ENCODE measurements at regions not wholly inside any gene's neighbourhood (a gene's known extent, or its start where the extent isn't known, plus 50 kb on each side); places are given as distances from the start of the nearest gene placed in this dataset.
A peak's percentile ranks its signal among the peaks of the same experiment; 100 is the strongest.

DNA sequence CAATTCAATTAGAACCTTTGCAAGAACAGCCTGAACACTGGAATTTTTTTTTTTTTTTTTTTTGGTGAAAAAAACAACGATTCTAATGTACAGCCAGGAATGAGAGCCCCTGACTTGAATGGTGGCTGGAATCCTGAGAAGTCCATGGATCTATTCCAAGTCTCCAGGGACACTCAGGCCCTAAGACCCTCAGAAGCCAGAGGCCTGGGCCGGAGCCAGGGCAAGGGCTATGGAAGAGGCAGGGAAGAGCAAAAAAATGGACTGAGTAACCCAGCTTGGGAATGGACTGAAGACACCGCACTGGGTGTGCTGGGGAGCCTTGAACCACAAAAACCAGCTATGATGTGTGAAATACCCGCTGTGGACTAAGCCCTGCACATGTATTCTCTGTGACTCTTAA, 60.3 kb upstream of the LHX1 start:
- DNase-seq (ENCODE audit: low spot score), result no peak
- no peak overlapping the region for H2BK15ac ChIP-seq (ENCODE audit: low read length)
- H3K14ac ChIP-seq (ENCODE audit: low read length), result no peak overlapping the region
- H4K8ac ChIP-seq (ENCODE audit: low read depth, low read length), result no peak overlapping the region
- no peak overlapping the region for H3K27ac ChIP-seq (replicated peaks; ENCODE audit: low read length)
- H2BK120ac ChIP-seq (ENCODE audit: low read depth, low read length), result no peak overlapping the region
- H3K27me3 ChIP-seq (ENCODE audit: control insufficient read depth in 3 of 3, insufficient read depth in 3 of 3, low read depth in 1 of 3, low read length in 3 of 3), result peaks cover 0 to 8% (median 0%) of the 10 kb centered on the region in 3 experiments
- H3K79me1 ChIP-seq (ENCODE audit: low read depth, low read length), result no peaks in the 10 kb centered on the region
- no peak overlapping the region for H3K9ac ChIP-seq (ENCODE audit: low read depth, low read length, poor library complexity)
- H3K18ac ChIP-seq (ENCODE audit: low read length), result no peak overlapping the region
- H3K4me3 ChIP-seq (ENCODE audit: low read length in 2 of 2), result no peak overlapping the region
- H3K4me1 ChIP-seq (ENCODE audit: control insufficient read depth in 2 of 2, insufficient read depth in 1 of 2, low read depth in 1 of 2, low read length in 2 of 2), result peaks cover 0 to 5% of the 10 kb centered on the region in 2 donors
- no peak overlapping the region for H4K91ac ChIP-seq (ENCODE audit: low read depth, low read length, poor library complexity)
- no peak overlapping the region for H3K23ac ChIP-seq (ENCODE audit: low read depth, low read length, poor library complexity)
- peaks cover 2 to 3% of the 10 kb centered on the region in 2 donors for H3K9me3 ChIP-seq (replicated peaks in 1 of 2; ENCODE audit: control insufficient read depth in 2 of 2, insufficient read depth in 1 of 2, low read depth in 1 of 2, low read length in 2 of 2)
- H2BK5ac ChIP-seq (ENCODE audit: low read length), result no peak overlapping the region
- no peaks in the 10 kb centered on the region for H3K36me3 ChIP-seq (replicated peaks in 1 of 2; ENCODE audit: control insufficient read depth in 2 of 2, insufficient read depth in 2 of 2, low read length in 2 of 2)
- no peak overlapping the region for H3K4ac ChIP-seq (ENCODE audit: low read length)
- WGBS, 2 donors (ENCODE audit: extremely low coverage in 2 of 2, insufficient read length in 2 of 2, insufficient replicate concordance in 1 of 2), result no CpG with 5 or more reads among the region's 4 CpGs
- H2AK5ac ChIP-seq (ENCODE audit: low read depth, low read length), result no peak overlapping the region
- H2AFZ ChIP-seq (ENCODE audit: low read length), result no peak overlapping the region
- H3K4me2 ChIP-seq (ENCODE audit: insufficient read depth, low read length, poor library complexity, severe bottlenecking), result no peak overlapping the region
- H2BK12ac ChIP-seq (ENCODE audit: low read length), result no peak overlapping the region

GRCh38 chr17:36877771-36878170, 59.5 kb upstream of the LHX1 start:
- Histone ChIP-seq H4K91ac (ENCODE audit: low read depth, low read length, poor library complexity) (no peak overlapping the region), H4K8ac (ENCODE audit: low read depth, low read length) (no peak overlapping the region), H3K9me3 (replicated peaks in 1 of 2; ENCODE audit: control insufficient read depth in 2 of 2, insufficient read depth in 1 of 2, low read depth in 1 of 2, low read length in 2 of 2) (peaks cover 2 to 5% of the 10 kb centered on the region in 2 donors), H2BK5ac (ENCODE audit: low read length) (no peak overlapping the region), H2AFZ (ENCODE audit: low read length) (no peak overlapping the region), H3K4ac (ENCODE audit: low read length) (no peak overlapping the region), H3K18ac (ENCODE audit: low read length) (peak overlapping the region; percentile 25), H3K4me2 (ENCODE audit: insufficient read depth, low read length, poor library complexity, severe bottlenecking) (no peak overlapping the region), H3K36me3 (replicated peaks in 1 of 2; ENCODE audit: control insufficient read depth in 2 of 2, insufficient read depth in 2 of 2, low read length in 2 of 2) (no peaks in the 10 kb centered on the region), H2BK120ac (ENCODE audit: low read depth, low read length) (no peak overlapping the region), H3K4me3 (ENCODE audit: low read length in 2 of 2) (no peak overlapping the region), H2BK12ac (ENCODE audit: low read length) (no peak overlapping the region), H3K27ac (replicated peaks; ENCODE audit: low read length) (no peak overlapping the region), H3K9ac (ENCODE audit: low read depth, low read length, poor library complexity) (no peak overlapping the region), H3K4me1 (ENCODE audit: control insufficient read depth in 2 of 2, insufficient read depth in 1 of 2, low read depth in 1 of 2, low read length in 2 of 2) (peaks cover 0 to 5% of the 10 kb centered on the region in 2 donors), H3K79me1 (ENCODE audit: low read depth, low read length) (no peaks in the 10 kb centered on the region), H3K27me3 (ENCODE audit: control insufficient read depth in 3 of 3, insufficient read depth in 3 of 3, low read depth in 1 of 3, low read length in 3 of 3) (peaks cover 0 to 8% (median 0%) of the 10 kb centered on the region in 3 experiments), H2BK15ac (ENCODE audit: low read length) (no peak overlapping the region), H3K23ac (ENCODE audit: low read depth, low read length, poor library complexity) (no peak overlapping the region), H3K14ac (ENCODE audit: low read length) (no peak overlapping the region), H2AK5ac (ENCODE audit: low read depth, low read length) (no peak overlapping the region)
- WGBS, 2 donors (ENCODE audit: extremely low coverage in 2 of 2, insufficient read length in 2 of 2, insufficient replicate concordance in 1 of 2), result no CpG with 5 or more reads among the region's 4 CpGs
- DNase-seq (ENCODE audit: low spot score), result no peak

DNA sequence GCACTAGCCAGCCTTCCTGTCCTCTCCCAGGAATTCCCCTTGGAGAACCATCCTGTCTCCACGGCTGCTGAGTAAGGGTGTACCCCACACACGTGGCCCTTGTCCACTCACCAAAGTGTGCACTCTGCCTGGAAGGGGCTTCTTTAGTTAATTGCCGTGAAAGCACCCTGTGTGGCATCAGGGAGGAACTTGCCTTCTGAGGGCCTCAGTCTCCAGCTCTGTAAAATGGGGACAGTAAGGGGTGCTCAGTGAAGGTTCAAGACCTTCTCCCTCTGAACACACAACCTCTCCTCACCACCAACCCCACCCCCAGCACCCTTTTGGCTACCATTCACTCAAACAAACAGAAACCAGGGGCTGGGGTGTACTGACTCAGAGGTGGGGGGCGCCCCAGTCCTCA, 59.1 kb upstream of the LHX1 start:
- H2BK15ac ChIP-seq (ENCODE audit: low read length), result no peak overlapping the region
- H3K9ac ChIP-seq (ENCODE audit: low read depth, low read length, poor library complexity), result no peak overlapping the region
- no peak overlapping the region for H3K18ac ChIP-seq (ENCODE audit: low read length)
- no peak for DNase-seq (ENCODE audit: low spot score)
- no peak overlapping the region for H2BK5ac ChIP-seq (ENCODE audit: low read length)
- peaks cover 0 to 8% (median 0%) of the 10 kb centered on the region in 3 experiments for H3K27me3 ChIP-seq (ENCODE audit: control insufficient read depth in 3 of 3, insufficient read depth in 3 of 3, low read depth in 1 of 3, low read length in 3 of 3)
- no CpG with 5 or more reads among the region's 4 CpGs for WGBS, 2 donors (ENCODE audit: extremely low coverage in 2 of 2, insufficient read length in 2 of 2, insufficient replicate concordance in 1 of 2)
- peaks cover 0 to 5% of the 10 kb centered on the region in 2 donors for H3K4me1 ChIP-seq (ENCODE audit: control insufficient read depth in 2 of 2, insufficient read depth in 1 of 2, low read depth in 1 of 2, low read length in 2 of 2)
- H3K79me1 ChIP-seq (ENCODE audit: low read depth, low read length), result no peaks in the 10 kb centered on the region
- peaks cover 2 to 5% of the 10 kb centered on the region in 2 donors for H3K9me3 ChIP-seq (replicated peaks in 1 of 2; ENCODE audit: control insufficient read depth in 2 of 2, insufficient read depth in 1 of 2, low read depth in 1 of 2, low read length in 2 of 2)
- no peaks in the 10 kb centered on the region for H3K36me3 ChIP-seq (replicated peaks in 1 of 2; ENCODE audit: control insufficient read depth in 2 of 2, insufficient read depth in 2 of 2, low read length in 2 of 2)
- no peak overlapping the region for H3K4me3 ChIP-seq (ENCODE audit: low read length in 2 of 2)
- H3K14ac ChIP-seq (ENCODE audit: low read length), result no peak overlapping the region
- no peak overlapping the region for H4K8ac ChIP-seq (ENCODE audit: low read depth, low read length)
- H2AFZ ChIP-seq (ENCODE audit: low read length), result no peak overlapping the region
- no peak overlapping the region for H3K4ac ChIP-seq (ENCODE audit: low read length)
- H3K4me2 ChIP-seq (ENCODE audit: insufficient read depth, low read length, poor library complexity, severe bottlenecking), result no peak overlapping the region
- no peak overlapping the region for H2BK12ac ChIP-seq (ENCODE audit: low read length)
- no peak overlapping the region for H2BK120ac ChIP-seq (ENCODE audit: low read depth, low read length)
- H4K91ac ChIP-seq (ENCODE audit: low read depth, low read length, poor library complexity), result no peak overlapping the region
- H2AK5ac ChIP-seq (ENCODE audit: low read depth, low read length), result peak overlapping the region; percentile 20
- no peak overlapping the region for H3K27ac ChIP-seq (replicated peaks; ENCODE audit: low read length)
- no peak overlapping the region for H3K23ac ChIP-seq (ENCODE audit: low read depth, low read length, poor library complexity)

DNA sequence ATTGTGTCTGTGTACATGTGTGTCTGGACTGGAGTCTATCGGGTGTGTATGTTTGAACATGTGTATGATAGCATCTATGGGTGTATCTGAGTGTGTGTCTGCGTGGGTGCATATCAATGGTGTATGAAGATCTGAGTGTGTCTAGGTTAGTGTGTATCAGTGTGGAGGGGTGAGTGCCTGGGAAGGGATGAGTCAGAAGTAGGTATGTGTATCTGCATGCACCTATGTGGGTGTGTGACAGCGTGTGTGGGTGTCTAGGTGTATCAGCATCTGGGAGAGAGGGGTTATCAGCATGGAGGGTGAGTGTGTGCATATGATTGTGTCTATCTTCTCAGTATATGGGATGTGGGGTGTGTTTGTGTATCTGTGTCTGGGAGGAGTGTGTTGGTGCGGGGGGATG, 58.2 kb upstream of the LHX1 start:
- Histone ChIP-seq H2BK15ac (ENCODE audit: low read length) (no peak overlapping the region), H3K18ac (ENCODE audit: low read length) (no peak overlapping the region)

More for the DNA sequence above, 58.2 kb upstream of the LHX1 start:
- Histone ChIP-seq H3K9ac (ENCODE audit: low read depth, low read length, poor library complexity) (no peak overlapping the region), H2AK5ac (ENCODE audit: low read depth, low read length) (peak overlapping the region; percentile 30), H3K36me3 (replicated peaks in 1 of 2; ENCODE audit: control insufficient read depth in 2 of 2, insufficient read depth in 2 of 2, low read length in 2 of 2) (no peaks in the 10 kb centered on the region), H2BK5ac (ENCODE audit: low read length) (no peak overlapping the region), H3K4ac (ENCODE audit: low read length) (no peak overlapping the region), H3K14ac (ENCODE audit: low read length) (peak overlapping the region; percentile 22), H3K4me3 (ENCODE audit: low read length in 2 of 2) (no peak overlapping the region), H3K27ac (replicated peaks; ENCODE audit: low read length) (no peak overlapping the region), H3K9me3 (replicated peaks in 1 of 2; ENCODE audit: control insufficient read depth in 2 of 2, insufficient read depth in 1 of 2, low read depth in 1 of 2, low read length in 2 of 2) (peaks cover 2 to 5% of the 10 kb centered on the region in 2 donors), H2BK120ac (ENCODE audit: low read depth, low read length) (no peak overlapping the region), H4K91ac (ENCODE audit: low read depth, low read length, poor library complexity) (no peak overlapping the region), H3K4me1 (ENCODE audit: control insufficient read depth in 2 of 2, insufficient read depth in 1 of 2, low read depth in 1 of 2, low read length in 2 of 2) (peaks cover 0 to 5% of the 10 kb centered on the region in 2 donors), H3K79me1 (ENCODE audit: low read depth, low read length) (no peaks in the 10 kb centered on the region), H2BK12ac (ENCODE audit: low read length) (no peak overlapping the region), H3K23ac (ENCODE audit: low read depth, low read length, poor library complexity) (no peak overlapping the region), H3K4me2 (ENCODE audit: insufficient read depth, low read length, poor library complexity, severe bottlenecking) (no peak overlapping the region), H2AFZ (ENCODE audit: low read length) (no peak overlapping the region), H3K27me3 (ENCODE audit: control insufficient read depth in 3 of 3, insufficient read depth in 3 of 3, low read depth in 1 of 3, low read length in 3 of 3) (peaks cover 0 to 8% (median 0%) of the 10 kb centered on the region in 3 experiments), H4K8ac (ENCODE audit: low read depth, low read length) (peak overlapping the region; percentile 20)
- no CpG with 5 or more reads among the region's 4 CpGs for WGBS, 2 donors (ENCODE audit: extremely low coverage in 2 of 2, insufficient read length in 2 of 2, insufficient replicate concordance in 1 of 2)
- DNase-seq (ENCODE audit: low spot score), result no peak

All from neuronal stem cell (in vitro differentiated cells).